Stimulated activated CD8-positive, alpha-beta memory T cell treated with anti-CD3 and anti-CD28 coated beads, Interleukin-15, amount 100 ng/mL, for 1 hour (primary cell): ENCODE measurements at regions not wholly inside any gene's neighbourhood (a gene's known extent, or its start where the extent isn't known, plus 50 kb on each side); places are given as distances from the start of the nearest gene placed in this dataset.

Source experiments
- DNase-seq: peaks from one replicate; pipeline ENCODE4 v3.0.0-alpha.2; 2020; ENCODE audit warnings: low read depth

DNA sequence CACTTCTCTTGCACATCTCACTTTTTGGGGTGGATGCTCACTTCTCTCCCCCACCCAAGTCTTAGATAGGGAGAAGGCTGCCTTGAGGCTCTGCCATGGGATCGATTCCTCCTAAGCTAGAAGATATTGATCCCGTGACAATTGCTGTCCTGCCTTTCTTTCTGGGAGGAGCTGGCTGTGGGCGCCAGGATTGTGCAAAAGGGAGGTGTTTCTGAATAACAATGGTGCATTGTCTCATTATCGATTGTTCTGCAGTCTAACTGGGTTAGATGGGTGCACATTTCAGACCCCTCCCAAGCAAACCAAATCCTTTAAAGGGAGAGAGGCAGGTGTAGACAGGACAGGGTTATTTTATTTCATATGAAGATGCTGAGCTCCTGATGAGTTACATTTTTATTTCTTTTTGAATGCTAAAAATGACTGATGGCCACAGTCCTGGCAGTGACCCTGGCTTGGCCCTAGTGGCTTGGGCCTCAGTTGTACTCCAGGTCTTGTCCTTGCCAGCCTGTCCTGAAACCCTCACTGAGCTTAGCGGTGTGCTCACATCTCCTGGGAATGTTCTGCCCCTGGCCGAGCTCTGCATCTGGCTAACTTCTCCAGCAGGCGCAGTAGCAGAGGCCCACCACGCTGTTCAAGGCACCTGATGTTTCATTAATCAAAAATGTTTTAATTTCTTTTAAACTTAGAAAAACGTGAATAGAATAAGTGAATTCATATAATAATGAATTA lies 99.0 kb upstream of the KAZN start:
- no peak for DNase-seq

DNA sequence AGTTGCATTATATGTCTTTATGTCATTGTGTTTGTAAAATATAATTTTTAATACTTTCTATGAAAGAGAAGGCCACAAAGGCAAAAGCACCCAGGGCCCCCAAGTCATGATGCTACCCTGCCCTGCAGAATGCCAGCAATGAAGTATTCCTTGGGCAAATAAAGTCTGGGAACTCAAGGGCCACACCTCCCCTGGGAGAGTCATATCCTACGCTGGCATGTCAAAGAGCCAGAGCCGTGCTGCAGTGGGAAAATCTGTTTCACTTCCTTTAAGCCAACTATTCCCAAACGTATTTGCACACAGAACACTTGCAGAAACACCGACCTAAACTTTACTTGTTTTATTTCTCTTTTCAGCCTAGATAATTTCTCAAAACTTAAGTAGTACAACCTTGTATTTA lies 98.4 kb upstream of the KAZN start:
- DNase-seq = no peak

DNA sequence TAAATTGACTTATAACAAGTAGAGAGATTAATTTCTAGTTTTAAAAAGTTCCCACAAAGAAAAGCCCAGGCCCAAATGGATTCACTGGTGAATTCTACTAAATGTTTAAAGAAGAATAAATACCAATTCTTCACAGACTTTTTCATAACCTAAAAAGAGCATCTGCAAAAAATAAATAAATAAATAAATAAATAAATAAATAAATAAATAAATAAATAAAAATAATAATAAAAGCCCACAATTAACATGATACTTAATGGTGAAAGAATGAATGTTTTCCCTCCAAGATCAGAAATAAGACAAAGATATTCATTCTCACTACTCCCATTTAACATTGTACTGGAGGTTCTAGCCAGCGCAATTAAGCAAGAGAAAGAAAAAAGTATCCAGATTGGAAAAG lies 97.6 kb upstream of the KAZN start:
- DNase-seq = no peak

DNA sequence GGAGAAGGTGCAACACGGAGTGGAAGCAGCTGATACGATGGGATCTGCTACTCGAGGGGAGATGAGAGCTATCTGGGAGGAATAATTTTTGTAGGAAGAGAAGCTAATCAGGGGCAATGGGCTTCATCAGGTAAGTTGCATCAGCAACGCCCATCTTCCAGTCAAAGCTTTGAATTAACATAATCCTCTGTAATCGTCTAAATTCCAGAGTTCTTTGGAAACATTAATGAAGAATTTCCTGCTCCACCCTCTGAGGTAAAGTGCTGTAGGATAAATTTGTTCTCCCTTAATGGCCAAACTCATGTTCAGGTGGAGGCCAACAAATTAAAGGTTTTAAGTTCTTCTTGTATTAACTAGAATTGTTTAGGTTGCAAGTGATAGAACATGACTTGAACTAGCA lies 94.0 kb upstream of the KAZN start:
- no peak for DNase-seq

DNA sequence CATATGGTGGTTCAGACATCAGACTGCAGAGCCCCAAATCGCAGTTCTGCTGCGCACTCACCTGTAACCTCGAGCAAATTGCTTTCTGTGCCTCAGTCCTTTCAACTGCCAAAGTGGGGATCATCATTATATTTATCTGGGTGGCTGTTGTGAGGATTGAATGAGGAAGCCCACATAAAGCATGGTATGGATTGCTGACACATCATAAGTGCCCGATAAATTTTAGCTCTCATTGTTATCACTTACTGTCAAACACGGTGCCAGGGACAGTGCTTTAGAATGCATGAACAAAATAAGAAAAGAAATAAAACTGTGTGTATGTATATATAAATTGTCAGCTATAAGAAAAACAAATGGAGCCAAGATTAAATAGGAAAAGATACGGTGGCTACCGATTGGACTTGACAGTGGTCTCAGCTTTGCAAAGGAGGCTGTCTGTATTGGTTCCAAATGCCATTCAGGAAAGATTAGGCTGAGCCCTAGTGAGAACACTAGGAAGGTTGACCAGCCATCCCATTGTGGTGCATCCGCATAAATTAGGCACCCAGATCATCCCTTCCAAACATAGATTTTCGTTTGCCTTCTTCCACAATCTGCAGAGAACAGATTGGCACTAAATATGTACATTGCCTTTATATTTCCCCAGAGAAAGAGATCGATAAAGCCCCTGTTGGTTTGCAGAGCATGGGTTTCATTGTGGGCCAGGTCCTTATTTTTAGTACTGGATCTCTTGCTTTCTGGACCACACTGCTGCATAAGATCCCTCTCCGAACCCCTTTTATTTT lies 91.8 kb upstream of the KAZN start:
- DNase-seq = no peak

DNA sequence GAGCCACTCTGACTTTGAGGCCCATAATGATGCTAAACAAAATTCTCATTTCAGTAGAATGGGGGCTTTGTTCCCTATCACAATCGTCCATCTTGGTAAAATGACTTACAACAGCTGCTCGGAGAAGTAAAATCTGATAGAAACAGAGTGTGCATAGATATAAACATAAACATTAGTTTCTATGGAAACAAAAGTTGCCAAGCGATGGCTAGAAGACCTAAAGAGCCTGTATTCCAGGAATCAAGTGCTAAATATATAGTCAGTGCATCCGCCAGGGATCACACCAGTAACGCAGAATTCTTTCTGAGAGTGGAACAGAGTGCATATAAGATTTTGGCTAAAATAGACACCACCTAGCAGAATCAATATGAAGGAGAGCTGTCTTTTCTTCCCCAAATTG lies 91.2 kb upstream of the KAZN start:
- no peak for DNase-seq

DNA sequence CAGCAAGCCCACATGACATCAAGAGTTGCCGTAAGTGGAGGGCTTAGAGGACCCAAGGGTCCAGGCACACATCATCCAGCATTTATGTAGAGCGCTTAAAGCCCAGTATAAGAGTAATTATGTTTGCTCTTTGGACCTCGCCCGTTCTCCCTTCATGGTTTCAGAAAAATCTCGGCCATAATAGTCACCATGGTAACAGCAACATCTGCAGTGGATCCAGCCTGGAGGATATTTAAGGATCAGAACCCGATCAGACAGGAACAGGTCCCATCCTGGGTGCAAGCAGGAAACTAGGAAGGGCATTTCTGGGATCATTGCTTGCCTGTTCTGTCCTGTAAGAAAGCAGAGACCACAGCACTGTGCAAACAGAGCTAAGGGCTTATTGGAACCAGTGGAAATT lies 89.9 kb upstream of the KAZN start:
- no peak for DNase-seq

DNA sequence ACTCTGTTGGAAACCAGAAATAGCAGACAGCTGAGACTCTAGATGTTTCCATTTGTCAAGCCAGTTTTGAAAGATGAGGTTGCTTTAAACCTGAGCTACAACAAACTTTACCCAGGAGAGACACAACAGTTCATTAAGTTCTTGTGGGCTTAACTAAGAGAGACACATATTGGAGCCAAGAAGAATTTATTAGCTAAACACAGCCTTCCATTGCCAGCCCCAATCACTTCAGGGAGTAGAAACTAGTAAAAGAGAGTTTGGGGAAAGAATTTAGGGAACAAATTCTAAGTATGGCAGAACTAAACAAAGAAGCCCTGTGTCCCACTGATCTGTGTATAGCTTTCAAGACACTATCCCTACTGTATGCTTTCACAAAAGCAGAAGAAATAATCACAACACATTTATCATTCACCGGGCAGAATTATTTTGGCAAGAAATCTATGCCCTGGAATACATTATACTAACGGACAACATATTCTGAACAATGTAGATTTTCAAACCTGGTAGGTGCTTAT lies 87.3 kb upstream of the KAZN start:
- DNase-seq = no peak

DNA sequence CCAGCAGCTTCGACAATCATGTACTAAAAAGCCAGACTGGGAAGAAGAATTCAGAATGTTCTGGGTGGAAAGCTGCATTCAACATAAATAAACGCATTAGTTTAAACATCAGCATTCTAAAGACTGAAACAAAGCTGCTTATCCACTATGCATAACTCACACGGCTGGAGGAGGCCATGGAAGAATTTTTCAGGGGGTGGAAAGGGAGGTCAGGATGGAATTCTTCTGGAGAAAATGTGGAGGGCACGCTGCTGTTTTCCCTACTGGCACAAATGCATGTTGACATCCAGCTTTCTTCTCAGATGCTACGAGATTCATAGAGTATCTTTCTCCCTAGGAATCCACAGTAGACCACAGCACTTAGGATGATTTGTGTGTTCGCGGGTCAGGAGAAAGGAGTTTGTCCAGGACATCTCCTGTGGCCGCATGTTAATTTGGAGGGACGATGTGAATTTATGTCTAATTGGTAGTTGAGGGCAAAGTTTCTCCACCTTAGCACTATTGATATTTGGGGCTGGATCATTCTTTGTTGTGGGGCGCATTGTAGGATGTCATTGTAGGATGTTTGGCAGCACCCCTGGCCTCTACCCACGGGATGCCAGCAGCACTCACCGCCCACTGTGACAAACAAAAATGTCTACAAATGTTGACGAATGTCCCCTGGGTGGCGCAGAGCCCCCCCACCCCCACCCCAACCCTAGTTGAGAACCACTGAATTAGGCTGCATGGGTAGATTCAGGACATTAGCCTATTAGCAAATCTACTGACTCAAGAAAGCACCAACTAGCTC lies 86.5 kb upstream of the KAZN start:
- no peak for DNase-seq

DNA sequence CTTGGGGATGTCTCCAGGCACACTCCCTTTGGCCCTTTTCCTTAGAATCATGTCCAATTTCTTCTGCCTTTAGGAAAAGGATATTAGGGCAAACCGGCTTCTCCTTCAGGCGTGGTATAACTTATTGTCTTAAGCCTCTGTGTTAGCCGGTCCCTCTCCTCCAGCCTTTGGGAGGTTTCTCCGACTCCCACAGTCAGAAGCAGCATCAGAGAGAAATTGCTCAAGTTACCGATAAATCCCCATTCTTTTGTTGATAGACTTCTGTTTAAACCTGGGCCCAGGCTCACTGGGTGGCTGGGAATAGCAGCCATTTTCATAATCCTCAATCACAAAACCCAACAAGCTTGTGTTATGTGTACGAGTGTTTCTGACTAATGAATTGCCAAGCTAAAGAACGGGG lies 85.4 kb upstream of the KAZN start:
- no peak for DNase-seq

DNA sequence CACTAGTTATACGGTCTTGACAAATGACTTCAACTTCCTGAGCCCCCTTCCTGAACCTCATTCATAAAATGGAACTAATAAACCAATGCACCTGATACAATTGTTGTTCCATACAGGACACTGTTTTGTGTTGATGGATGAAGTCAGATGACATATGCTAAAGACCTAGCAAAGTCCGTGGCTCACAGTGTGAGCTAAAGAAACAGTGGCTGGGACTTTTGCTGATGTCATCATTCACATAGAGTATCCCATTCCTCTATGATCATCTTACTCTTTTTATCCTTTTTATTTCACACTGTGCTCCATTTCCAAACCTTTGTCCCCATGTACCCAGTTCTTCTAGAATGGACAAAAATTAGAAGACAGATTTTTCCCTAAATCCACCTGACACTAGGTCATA lies 83.7 kb upstream of the KAZN start:
- no peak for DNase-seq

DNA sequence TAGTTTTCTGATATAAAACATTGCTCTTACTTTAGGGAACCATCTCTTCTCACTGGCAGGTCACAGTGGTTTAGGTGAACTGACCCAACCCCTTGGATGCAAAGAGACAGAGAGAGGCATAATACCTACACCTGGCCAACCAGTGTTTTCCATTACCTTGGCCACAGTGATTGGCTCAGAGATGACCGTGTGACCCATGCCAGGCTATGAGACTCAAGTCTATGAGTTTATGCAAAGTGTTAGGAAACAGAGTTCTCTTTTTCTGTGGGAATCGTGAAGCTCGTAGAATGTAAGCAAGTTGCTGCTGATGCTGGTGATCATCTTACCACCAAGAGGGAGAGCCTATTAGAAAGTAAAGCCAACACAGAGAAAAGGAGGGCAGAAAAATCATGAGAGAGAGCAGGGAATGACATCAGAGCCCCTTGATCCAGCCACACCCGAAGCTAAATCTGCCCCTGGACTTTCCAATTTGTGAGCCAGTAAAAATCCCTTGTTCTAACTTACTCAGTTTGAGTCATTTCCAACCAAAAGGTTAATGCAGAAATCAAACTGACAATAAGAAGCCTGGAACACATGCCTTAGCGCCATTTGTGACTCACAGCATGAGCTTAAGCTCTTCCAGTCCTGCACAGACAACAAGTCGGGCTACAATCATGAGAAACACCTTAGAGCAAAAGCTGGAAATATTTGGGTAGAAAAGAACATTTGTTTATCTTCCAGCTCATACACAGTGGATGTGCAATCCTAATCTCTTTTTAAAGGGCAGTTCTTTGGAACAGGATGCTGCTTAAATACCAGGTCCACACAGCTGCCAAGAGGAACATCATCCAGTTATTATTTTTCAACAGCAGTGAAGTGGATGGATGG lies 81.3 kb upstream of the KAZN start:
- DNase-seq = no peak

DNA sequence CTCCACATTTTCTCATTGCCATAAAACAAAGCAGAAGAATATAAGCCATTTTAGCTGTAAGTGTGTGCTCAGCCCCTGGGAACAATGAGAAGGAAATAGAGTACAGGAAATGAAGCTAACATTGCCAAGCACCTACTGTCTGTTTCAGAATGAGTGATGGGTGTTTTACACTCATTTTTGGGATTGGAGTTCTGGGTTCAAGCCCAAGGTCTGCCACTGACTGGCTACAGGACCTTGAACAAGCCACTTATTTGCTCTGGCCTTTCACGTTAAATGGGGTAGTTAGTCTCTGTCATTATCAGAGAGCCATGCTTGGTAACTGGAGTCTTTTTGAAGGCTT lies 80.7 kb upstream of the KAZN start:
- DNase-seq = no peak

DNA sequence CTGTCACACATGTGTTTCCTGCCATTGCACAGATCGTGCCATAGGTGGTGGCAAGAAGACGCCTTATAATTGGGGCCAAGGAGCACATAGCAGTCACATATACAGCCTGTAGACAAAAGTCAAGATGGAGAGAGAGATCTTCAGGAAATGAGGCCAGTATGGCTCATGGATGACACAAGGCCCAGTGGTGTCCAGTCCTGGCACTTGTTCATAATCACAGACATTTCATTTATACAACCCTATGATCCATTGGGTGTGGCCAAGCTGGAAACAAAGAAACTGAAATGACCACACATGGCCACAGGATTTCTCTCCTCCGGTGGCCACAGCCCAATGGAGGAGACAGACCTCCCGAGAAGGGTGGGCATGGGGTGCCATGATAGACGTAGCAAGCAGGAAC lies 78.5 kb upstream of the KAZN start:
- DNase-seq = no peak

DNA sequence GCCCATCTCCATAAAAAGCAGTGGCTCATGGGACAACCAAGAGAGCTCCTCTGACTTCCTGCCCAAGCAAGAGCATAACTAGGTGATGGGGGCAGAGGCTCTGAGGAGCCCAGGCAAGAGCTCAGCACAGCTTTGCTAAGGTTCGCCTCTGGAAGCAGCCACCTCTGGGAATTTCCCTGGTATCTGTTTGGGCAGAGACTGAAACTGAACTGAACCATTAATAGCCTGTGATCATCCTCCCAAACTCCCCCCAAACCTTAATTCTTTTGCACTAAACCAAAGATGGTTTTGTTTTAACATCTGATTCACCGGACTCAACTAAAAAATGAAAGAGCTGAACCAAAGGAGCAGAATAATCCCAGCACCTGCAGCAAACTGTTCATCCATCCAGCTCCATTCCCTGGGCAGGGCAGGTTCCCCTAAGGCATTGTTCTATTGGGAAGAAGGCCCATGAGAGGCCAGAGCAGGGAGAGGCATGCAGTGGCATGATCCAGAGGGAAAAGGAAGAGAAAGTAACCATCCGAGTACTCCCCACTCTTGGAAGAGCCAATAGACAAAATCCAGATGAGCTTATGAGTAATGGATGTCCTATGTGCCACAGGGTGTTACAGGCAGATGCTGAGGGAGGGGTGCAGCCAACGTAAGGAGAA lies 77.8 kb upstream of the KAZN start:
- no peak for DNase-seq

DNA sequence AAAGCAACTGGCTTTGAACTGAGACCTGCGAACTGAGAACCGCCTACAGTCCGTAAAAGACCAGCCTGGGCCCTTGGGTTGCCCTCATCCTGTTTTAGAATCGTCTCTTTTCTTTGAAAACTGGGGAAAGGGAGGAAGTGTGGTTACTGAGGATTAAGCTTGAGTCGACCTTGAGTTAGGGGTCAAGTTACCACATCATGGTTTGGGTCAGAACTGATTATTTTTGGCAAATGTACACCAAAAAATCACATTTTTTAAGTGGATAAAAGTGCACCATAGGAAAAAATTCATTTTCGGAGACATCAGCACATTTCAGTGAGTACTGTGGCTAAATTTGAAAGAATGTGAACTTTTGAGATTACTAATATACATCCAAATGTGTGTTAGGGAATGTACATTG lies 76.9 kb upstream of the KAZN start:
- DNase-seq = no peak

DNA sequence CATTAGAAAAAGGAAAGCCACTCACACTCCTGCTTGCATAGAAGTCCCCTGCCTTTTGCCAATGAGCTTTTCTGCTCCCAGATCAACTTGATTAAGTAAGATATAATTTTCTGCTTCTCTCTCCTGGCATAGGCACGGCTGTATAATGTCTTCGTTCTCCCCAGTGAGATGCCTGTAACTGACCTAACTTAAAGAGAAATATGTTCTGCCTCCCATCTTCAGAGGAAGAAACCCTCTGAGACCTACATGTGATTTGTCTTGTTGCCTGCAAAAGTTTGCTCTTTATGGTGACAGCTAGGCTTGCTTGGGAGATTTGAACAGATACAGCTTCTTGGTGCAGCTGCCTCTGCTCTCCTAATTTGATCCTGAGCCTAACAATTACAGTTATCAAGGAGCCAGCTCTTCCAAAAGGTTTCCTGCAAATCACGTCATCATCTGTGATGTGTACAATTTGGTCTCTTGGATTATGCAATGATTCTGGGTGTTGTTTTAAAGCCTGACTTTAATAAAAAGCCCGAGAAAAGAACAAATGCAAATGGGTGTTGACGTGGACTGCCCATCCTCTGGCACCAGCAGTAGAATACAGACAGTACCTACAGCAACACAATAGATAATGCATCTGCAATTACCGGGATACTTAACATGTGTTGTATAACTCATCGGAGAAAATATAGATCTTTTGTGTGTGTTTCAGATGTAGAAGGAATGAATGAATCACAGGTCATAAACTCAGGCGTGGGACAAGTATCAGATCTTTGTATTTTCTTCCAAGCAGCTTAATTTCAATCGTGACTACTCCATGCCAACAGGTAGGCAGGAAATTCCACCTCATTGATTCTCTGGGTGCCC lies 76.2 kb upstream of the KAZN start:
- DNase-seq = no peak

DNA sequence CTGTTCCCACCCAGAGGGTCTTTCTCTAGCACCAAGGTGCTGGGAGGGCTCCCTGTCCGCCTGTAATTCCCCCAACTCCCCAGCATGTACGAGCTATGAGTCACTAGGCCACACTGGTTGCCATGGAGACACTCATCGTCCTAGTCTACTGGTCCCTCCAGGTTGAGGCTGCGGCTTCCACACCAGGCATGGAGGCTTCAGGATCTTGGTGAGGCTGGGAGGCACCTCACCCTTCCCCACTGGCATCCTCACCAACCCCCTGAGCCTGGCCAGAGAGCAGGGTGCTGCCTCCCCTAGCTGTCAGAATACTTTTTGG lies 75.6 kb upstream of the KAZN start:
- DNase-seq = no peak

DNA sequence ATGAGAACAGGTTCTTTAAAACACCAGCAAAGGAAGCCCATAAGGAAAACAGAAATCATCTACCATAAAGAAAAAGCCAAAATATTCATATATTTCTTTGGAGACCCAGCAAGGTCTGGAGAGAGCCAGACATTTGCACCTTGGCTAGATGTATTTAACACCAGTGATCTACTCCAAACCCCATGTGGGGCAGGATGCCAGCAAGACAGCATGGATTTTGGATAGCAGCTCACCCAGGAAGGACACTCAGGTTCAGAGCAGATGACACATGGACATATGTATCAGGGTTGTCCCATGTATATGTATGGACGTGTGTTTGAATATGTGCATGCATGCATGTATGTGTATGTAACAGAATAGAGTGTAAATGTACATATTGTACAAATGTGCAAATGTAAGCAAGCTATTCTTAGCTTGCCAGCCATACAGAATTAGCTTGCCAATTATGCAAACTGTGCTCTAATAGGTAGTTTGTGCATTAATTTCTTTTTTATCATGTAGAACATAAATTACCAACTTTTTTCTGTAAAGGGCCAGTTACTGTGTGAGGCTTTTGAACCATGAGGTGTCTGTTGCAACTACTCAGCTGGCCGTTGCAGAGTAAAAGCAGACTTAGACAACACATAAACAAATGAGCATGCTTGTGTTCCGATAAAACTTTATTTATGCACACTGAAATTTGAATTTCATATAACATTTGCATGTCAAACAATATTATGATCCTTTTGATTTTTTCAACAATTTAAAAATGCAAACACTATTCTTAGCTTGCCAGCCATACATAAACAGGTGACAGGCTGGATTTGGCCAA lies 73.5 kb upstream of the KAZN start:
- DNase-seq = no peak

DNA sequence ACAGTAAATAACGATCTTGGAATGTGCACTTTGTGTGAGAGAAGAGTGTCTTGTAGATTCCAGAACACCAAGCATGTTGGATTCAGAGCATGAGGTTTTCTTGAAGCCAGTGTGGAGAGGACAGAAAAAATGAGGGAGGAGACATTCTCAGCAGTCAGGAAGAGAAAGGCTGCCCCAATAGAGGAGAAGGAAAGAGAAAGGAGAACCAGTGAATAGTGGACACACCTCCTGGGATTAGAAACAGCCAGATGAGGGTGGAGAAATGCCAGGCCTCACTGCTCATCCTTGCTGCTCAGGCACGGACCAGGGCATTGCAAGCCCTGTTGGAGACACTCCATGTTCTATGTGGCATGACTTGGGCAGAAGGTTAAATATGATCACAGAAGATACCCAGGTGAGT lies 69.0 kb upstream of the KAZN start:
- DNase-seq = no peak
